GM12878 (cell line): ENCODE measurements at regions not wholly inside any gene's neighbourhood (a gene's known extent, or its start where the extent isn't known, plus 50 kb on each side); places are given as distances from the start of the nearest gene placed in this dataset.

ENCODE experiments used
- ESRRA ChIP-seq: IDR thresholded peaks from 2 replicates; pipeline ENCODE4 v1.6.1; 2012; ENCODE audit warnings: mild to moderate bottlenecking, low read length, improper control_type of control experiment
- RFX5 ChIP-seq: IDR thresholded peaks from 2 replicates; pipeline ENCODE4 v1.6.1; 2011; ENCODE audit warnings: low read depth, low read length, improper control_type of control experiment
- SP1 ChIP-seq: IDR thresholded peaks from one replicate; pipeline ENCODE4 v1.6.1; 2011; ENCODE audit warnings: low read depth, low read length
- TF ChIP-seq, protein P1 (sequence below): IDR thresholded peaks from 2 replicates; pipeline ENCODE4 v1.6.1; 2012; ENCODE audit warnings: mild to moderate bottlenecking, low read depth, low read length
- TF ChIP-seq, protein P2 (sequence below), 3 experiments: IDR thresholded peaks in 2 of 3; conservative IDR thresholded peaks in 1 of 3; 2 replicates each; pipeline ENCODE4 v1.5.1; 2011; ENCODE audit warnings: low read depth in 3 of 3, low read length in 3 of 3, mild to moderate bottlenecking in 3 of 3, control low read depth in 2 of 3, moderate library complexity in 2 of 3, inconsistent platforms in 1 of 3, mixed read lengths in 1 of 3; ENCODE audit not compliant: control insufficient read depth in 2 of 3, insufficient read depth in 1 of 3; ENCODE audit errors: extremely low read depth in 1 of 3
- TF ChIP-seq, protein P3 (sequence below): IDR thresholded peaks from 2 replicates; pipeline ENCODE4 v1.6.1; 2012; ENCODE audit warnings: low read depth, low read length, improper control_type of control experiment

DNA sequence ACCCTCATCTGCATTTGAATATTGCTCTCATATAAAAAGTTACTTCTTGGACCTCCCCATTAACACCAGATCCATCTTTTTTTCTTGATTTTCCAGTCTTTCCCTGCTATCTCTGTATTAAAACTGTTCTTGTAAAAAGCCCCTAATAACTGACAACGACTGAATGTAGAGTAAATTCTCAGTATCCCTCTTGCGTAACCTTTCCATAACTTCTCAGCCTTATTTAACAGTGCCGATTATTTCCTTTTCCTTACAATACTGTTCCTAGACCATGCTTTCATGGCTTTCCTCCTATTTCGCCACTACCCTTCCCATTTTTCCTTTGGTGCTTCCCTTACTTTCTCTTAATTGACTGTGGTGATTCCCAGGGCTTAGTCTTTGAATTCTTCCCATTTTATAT lies 348.9 kb upstream of the DSEL start:
- TF ChIP-seq, protein P1, sequence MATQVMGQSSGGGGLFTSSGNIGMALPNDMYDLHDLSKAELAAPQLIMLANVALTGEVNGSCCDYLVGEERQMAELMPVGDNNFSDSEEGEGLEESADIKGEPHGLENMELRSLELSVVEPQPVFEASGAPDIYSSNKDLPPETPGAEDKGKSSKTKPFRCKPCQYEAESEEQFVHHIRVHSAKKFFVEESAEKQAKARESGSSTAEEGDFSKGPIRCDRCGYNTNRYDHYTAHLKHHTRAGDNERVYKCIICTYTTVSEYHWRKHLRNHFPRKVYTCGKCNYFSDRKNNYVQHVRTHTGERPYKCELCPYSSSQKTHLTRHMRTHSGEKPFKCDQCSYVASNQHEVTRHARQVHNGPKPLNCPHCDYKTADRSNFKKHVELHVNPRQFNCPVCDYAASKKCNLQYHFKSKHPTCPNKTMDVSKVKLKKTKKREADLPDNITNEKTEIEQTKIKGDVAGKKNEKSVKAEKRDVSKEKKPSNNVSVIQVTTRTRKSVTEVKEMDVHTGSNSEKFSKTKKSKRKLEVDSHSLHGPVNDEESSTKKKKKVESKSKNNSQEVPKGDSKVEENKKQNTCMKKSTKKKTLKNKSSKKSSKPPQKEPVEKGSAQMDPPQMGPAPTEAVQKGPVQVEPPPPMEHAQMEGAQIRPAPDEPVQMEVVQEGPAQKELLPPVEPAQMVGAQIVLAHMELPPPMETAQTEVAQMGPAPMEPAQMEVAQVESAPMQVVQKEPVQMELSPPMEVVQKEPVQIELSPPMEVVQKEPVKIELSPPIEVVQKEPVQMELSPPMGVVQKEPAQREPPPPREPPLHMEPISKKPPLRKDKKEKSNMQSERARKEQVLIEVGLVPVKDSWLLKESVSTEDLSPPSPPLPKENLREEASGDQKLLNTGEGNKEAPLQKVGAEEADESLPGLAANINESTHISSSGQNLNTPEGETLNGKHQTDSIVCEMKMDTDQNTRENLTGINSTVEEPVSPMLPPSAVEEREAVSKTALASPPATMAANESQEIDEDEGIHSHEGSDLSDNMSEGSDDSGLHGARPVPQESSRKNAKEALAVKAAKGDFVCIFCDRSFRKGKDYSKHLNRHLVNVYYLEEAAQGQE: no peak
- TF ChIP-seq RFX5: no peak
- TF ChIP-seq, protein P2, sequence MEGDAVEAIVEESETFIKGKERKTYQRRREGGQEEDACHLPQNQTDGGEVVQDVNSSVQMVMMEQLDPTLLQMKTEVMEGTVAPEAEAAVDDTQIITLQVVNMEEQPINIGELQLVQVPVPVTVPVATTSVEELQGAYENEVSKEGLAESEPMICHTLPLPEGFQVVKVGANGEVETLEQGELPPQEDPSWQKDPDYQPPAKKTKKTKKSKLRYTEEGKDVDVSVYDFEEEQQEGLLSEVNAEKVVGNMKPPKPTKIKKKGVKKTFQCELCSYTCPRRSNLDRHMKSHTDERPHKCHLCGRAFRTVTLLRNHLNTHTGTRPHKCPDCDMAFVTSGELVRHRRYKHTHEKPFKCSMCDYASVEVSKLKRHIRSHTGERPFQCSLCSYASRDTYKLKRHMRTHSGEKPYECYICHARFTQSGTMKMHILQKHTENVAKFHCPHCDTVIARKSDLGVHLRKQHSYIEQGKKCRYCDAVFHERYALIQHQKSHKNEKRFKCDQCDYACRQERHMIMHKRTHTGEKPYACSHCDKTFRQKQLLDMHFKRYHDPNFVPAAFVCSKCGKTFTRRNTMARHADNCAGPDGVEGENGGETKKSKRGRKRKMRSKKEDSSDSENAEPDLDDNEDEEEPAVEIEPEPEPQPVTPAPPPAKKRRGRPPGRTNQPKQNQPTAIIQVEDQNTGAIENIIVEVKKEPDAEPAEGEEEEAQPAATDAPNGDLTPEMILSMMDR (IDR thresholded peaks at IDR 0.05 in 2 of 3, conservative IDR thresholded peaks at IDR 0.05 in 1 of 3; ENCODE audit: control insufficient read depth in 2 of 3, extremely low read depth in 1 of 3, insufficient read depth in 1 of 3, low read depth in 3 of 3, low read length in 3 of 3): no peak
- no peak for TF ChIP-seq ESRRA
- no peak for TF ChIP-seq SP1
- TF ChIP-seq, protein P3, sequence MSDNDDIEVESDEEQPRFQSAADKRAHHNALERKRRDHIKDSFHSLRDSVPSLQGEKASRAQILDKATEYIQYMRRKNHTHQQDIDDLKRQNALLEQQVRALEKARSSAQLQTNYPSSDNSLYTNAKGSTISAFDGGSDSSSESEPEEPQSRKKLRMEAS: no peak
